ENCODE measurements at regions not wholly inside any gene's neighbourhood (a gene's known extent, or its start where the extent isn't known, plus 50 kb on each side); places are given as distances from the start of the nearest gene placed in this dataset.
A peak's percentile ranks its signal among the peaks of the same experiment; 100 is the strongest.

GRCh38 chr2:240369335-240369734 lies 66.1 kb upstream of the GPC1 start:
- POLR2A ChIA-PET = interaction anchor here (0.7 to 3.4 kb wide), 8 partner anchors 62 to 231 kb away, joined by 3 to 65 read pairs (median 4); partner anchors contain the start of gene GPC1
- Mint-ChIP-seq H3K4me1 (ENCODE audit: insufficient read depth, unreplicated experiment) (peaks cover 17% of the 10 kb centered on the region), H3K36me3 (ENCODE audit: insufficient read depth, unreplicated experiment) (peaks cover 4% of the 10 kb centered on the region), H3K9me3 (ENCODE audit: unreplicated experiment) (no peaks in the 10 kb centered on the region), H3K27ac (ENCODE audit: low read depth, unreplicated experiment) (peak overlapping the region; percentile 35), H3K27me3 (ENCODE audit: insufficient read depth, unreplicated experiment) (no peaks in the 10 kb centered on the region), H3K4me3 (ENCODE audit: unreplicated experiment) (no peak overlapping the region)
- no TSS peak for BruUV-seq (replicated peaks)
- CTCF ChIA-PET = interaction anchor here (0.8 to 1.9 kb wide), 4 partner anchors 65 to 137 kb away, joined by 3 to 9 read pairs (median 3); partner anchors contain the start of gene GPC1
- no peak for TF ChIP-seq CTCF (IDR thresholded peaks at IDR 0.05; ENCODE audit: unreplicated experiment)
- no peak for DNase-seq (ENCODE audit: unreplicated experiment)
- intact Hi-C loops (cut with micrococcal nuclease) = no loop called here

DNA sequence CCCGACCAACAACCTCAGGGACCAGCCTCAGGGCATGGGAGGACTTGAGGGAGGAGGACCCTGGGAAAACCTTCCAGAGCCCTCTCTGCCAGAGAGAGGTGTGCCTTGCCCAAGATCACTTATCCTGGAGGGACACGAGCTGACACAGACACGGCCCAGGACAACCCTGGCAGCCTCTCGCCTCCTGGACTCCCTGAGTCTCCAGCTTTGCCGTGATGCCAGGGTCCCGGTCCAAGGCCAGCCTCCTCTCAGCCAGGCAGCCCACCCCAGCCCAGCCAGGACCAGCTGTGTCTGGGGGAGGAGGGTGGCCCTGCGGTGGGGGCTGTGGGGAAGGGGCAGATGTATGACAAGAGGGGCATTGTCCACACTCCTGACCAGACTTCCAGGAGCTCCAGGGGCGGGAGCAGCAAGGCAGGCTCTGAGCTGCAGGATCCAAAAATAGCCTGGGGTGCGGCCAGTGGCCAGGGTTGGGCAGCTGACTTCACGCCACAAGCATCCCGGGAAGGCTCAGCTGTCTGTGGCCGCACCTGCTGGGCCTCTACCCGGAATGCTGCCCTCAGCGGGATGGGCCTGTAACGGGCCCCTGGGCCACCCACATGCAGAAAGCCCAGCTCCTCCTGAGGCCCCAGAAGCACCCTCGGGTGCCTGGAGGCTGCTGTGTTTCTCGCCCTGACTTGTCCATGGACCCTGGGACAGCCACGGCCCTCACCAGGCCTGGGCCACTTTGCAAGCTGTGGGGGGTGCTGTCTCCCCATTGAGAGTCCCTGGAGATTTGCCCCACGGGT lies 65.5 kb upstream of the GPC1 start:
- intact Hi-C loops (cut with micrococcal nuclease) = loop anchor here (1.0 to 2.0 kb wide), 3 partner anchors 64 to 137 kb away; no protein-coding TSS in a partner anchor
- peaks cover 17% of the 10 kb centered on the region for H3K4me1 Mint-ChIP-seq (ENCODE audit: insufficient read depth, unreplicated experiment)
- CTCF ChIA-PET = interaction anchor here (0.6 to 1.9 kb wide), 8 partner anchors 31 to 1571 kb away, joined by 3 to 9 read pairs (median 3); partner anchors contain the start of gene GPC1

DNA sequence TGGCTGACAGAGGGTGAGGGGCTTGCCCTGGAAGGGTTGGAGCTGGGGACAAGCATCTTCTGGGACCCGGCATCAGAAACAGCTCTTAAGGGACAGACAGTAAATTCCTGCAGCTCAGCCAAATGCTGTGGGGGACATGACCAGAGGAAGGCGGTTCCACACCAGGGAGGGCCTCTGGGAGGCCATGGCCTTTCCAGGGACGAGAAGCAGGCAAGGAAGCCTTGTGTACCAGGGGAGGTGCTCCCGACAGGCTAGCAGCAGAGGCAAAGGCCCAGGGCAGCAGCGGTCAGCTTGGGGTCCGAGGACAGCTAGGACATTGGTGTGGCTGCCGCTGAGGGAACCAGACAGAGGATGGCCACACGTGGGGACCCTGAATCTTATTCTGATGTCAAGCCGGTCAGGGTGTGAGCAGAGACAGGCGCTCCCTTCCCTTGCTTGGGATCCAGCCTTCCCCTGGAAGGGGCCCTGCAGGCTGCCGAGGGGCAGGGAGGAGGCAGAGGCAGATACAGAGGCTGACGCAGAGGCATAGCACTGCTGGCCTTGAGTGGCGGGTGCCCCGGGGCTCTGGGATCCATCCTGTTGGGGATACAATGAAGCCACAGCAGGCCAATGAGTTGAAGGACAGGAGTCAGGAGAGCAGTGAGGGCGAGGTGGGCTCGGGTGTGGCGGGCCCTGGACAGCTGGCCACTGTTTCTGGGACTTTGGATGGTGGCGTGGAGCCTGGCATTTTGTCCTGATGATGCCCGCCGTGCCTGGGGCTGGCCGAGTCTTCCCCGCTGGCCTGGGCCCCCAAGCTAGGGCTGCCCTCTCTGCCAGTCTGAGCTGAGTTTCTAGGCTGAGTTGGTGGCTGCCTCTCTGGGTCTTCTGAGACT lies 64.1 kb upstream of the GPC1 start:
- POLR2A ChIA-PET = interaction anchor here (3.4 kb wide), 1 partner anchor 63 kb away, joined by 65 read pairs; the partner anchor contains the start of gene GPC1
- no peak overlapping the region for H3K4me3 Mint-ChIP-seq (ENCODE audit: unreplicated experiment)
- CTCF ChIA-PET = interaction anchor here (0.7 to 1.9 kb wide), 5 partner anchors 21 to 1572 kb away, joined by 3 to 9 read pairs (median 3); partner anchors contain the start of gene GPC1

More for the DNA sequence above, 65.5 kb upstream of the GPC1 start:
- BruUV-seq (replicated peaks) = no TSS peak
- no peaks in the 10 kb centered on the region for H3K9me3 Mint-ChIP-seq (ENCODE audit: unreplicated experiment)
- no peak for TF ChIP-seq CTCF (IDR thresholded peaks at IDR 0.05; ENCODE audit: unreplicated experiment)
- POLR2A ChIA-PET = interaction anchor here (0.6 to 3.4 kb wide), 15 partner anchors 9 to 165 kb away, joined by 3 to 65 read pairs (median 3); partner anchors contain the start of gene GPC1
- no peak overlapping the region for H3K4me3 Mint-ChIP-seq (ENCODE audit: unreplicated experiment)
- H3K27ac Mint-ChIP-seq (ENCODE audit: low read depth, unreplicated experiment) = peak overlapping the region; percentile 35
- DNase-seq (ENCODE audit: unreplicated experiment) = peak; percentile 84
- H3K27me3 Mint-ChIP-seq (ENCODE audit: insufficient read depth, unreplicated experiment) = no peaks in the 10 kb centered on the region
- H3K36me3 Mint-ChIP-seq (ENCODE audit: insufficient read depth, unreplicated experiment) = peaks cover 4% of the 10 kb centered on the region

More for the DNA sequence above, 64.1 kb upstream of the GPC1 start:
- Mint-ChIP-seq H3K27me3 (ENCODE audit: insufficient read depth, unreplicated experiment) (no peaks in the 10 kb centered on the region), H3K4me1 (ENCODE audit: insufficient read depth, unreplicated experiment) (peaks cover 17% of the 10 kb centered on the region), H3K36me3 (ENCODE audit: insufficient read depth, unreplicated experiment) (peaks cover 4% of the 10 kb centered on the region), H3K9me3 (ENCODE audit: unreplicated experiment) (no peaks in the 10 kb centered on the region), H3K27ac (ENCODE audit: low read depth, unreplicated experiment) (no peak overlapping the region)
- intact Hi-C loops (cut with micrococcal nuclease) = loop anchor here (2.0 kb wide), 1 partner anchor 139 kb away; no protein-coding TSS in a partner anchor
- TF ChIP-seq CTCF (IDR thresholded peaks at IDR 0.05; ENCODE audit: unreplicated experiment) = no peak
- no TSS peak for BruUV-seq (replicated peaks)
- DNase-seq (ENCODE audit: unreplicated experiment) = no peak
